ENCODE measurements at regions not wholly inside any gene's neighbourhood (a gene's known extent, or its start where the extent isn't known, plus 50 kb on each side); places are given as distances from the start of the nearest gene placed in this dataset.
A peak's percentile ranks its signal among the peaks of the same experiment; 100 is the strongest.

- Histone ChIP-seq H3K36me3 (no peaks in the 10 kb centered on the region), H3K4me1 (no peaks in the 10 kb centered on the region), H3K9me3 (no peaks in the 10 kb centered on the region), H3K27ac (no peak overlapping the region), H3K4me3 (no peak overlapping the region), H3K27me3 (no peaks in the 10 kb centered on the region)
- 61% methylated on average over 12 of the region's 15 CpGs; no CpG with 5 or more reads in 1 of the 2 donors for WGBS, 2 donors (ENCODE audit: low coverage in 1 of 2)
- in situ Hi-C loops (cut with MboI; ENCODE audit: low pct_ligation_motif_present in 1 of 4, low pct_unique_long_range_greater_than_20kb in 1 of 4, low sequenced_read_pairs in 3 of 4) (no loop called here), intact Hi-C loops (cut with DNase I; ENCODE audit: low total_unique reads) (no loop called here)
- DNase-seq = no peak
- TF ChIP-seq EP300 (IDR thresholded peaks at IDR 0.05; ENCODE audit: low read depth) (no peak), CTCF (IDR thresholded peaks at IDR 0.05) (no peak), POLR2AphosphoS5 (IDR thresholded peaks at IDR 0.05) (peak in 1 of 3 donors; percentile 46), POLR2A (IDR thresholded peaks at IDR 0.05) (no peak)
These were observed 50.8 kb upstream of the MYCN start for GRCh38 chr2:15889442-15890123.

- in situ Hi-C loops (cut with MboI; ENCODE audit: low pct_ligation_motif_present in 1 of 4, low pct_unique_long_range_greater_than_20kb in 1 of 4, low sequenced_read_pairs in 3 of 4) (no loop called here), intact Hi-C loops (cut with DNase I; ENCODE audit: low total_unique reads) (no loop called here)
- no peak overlapping the region for H3K4me3 ChIP-seq
- TF ChIP-seq POLR2A (IDR thresholded peaks at IDR 0.05) (no peak), POLR2AphosphoS5 (IDR thresholded peaks at IDR 0.05) (no peak), CTCF (IDR thresholded peaks at IDR 0.05) (no peak), EP300 (IDR thresholded peaks at IDR 0.05; ENCODE audit: low read depth) (no peak)
- H3K9me3 ChIP-seq = no peaks in the 10 kb centered on the region
- no peaks in the 10 kb centered on the region for H3K36me3 ChIP-seq
- H3K27me3 ChIP-seq = no peaks in the 10 kb centered on the region
- H3K4me1 ChIP-seq = no peaks in the 10 kb centered on the region
- WGBS, 2 donors (ENCODE audit: low coverage in 1 of 2) = 77 to 90% methylated on average over 4 to 18 of the region's 18 CpGs
- DNase-seq = no peak
- no peak overlapping the region for H3K27ac ChIP-seq
These were observed 50.1 kb upstream of the MYCN start for GRCh38 chr2:15890124-15890754.

Small RNA genes in the stretch of these regions (small RNA-seq; reads per million reads assigned to genes)
- gene RNU5E-7P = 0 reads per million in 4 donors

Measured in transverse colon (tissue), 4 donors.